Mesenteric fat pad (tissue), 1 donor: ENCODE measurements at regions not wholly inside any gene's neighbourhood (a gene's known extent, or its start where the extent isn't known, plus 50 kb on each side); places are given as distances from the start of the nearest gene placed in this dataset.
"Not testable (repeated sequence)": the region's sequence is repeated elsewhere in the genome, so short reads cannot be mapped to it uniquely, and the experiment has no call there.

Source experiments
- DNase-seq: peaks from one replicate; pipeline ENCODE4 v3.0.0-alpha.2; 2020; ENCODE audit warnings: low spot score
- donor health status: DM: yes; HTN: yes; CAD: no.

DNA sequence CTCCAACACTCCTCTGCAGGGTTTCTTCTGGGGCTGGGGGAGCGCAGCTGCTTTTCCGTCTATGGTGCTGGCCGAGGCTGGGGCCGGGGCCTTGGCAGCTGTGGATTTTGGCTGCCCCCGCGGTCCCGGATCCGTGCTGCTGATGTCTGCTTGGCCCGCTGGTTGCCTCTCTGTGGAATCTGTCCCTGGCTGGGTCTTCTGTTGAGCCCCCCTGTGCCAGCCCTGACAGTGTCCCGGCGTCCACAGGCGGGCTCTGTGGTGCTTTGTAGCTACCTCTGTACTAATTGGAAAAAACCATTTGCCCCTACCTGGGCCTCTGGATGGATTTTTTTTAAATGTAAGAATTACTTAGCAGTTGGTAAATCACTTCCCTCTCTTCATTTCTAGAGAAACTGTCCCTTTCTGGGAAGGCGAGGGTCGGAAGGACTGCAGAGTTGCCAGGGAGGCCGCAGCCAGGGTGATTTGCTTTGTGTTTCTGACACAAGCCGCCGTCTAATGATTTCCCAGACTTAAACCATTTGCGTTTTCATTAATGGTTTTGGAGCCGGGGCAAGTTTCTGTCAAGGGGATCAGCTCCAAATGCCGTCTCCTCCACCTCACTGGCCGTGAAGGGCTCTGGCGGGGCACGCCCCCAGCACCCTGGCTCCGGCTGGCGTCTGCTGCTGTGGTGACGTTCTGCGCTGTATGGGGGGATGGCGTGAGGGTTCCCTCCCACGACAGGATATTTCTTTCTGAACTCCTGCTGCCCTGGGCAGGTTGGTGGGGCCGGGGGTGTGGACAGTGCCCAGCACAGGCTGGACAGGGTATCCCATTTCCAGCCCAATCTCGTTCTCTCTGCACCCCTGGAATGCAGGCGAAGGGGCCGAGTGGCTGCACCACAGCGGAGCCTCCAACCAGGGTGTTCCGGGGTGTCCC, 201.7 kb downstream of the LAT start:
- peak; percentile 76 for DNase-seq

GRCh38 chr16:29185872-29186271, 201.0 kb downstream of the LAT start:
- peak; percentile 20 for DNase-seq

DNA sequence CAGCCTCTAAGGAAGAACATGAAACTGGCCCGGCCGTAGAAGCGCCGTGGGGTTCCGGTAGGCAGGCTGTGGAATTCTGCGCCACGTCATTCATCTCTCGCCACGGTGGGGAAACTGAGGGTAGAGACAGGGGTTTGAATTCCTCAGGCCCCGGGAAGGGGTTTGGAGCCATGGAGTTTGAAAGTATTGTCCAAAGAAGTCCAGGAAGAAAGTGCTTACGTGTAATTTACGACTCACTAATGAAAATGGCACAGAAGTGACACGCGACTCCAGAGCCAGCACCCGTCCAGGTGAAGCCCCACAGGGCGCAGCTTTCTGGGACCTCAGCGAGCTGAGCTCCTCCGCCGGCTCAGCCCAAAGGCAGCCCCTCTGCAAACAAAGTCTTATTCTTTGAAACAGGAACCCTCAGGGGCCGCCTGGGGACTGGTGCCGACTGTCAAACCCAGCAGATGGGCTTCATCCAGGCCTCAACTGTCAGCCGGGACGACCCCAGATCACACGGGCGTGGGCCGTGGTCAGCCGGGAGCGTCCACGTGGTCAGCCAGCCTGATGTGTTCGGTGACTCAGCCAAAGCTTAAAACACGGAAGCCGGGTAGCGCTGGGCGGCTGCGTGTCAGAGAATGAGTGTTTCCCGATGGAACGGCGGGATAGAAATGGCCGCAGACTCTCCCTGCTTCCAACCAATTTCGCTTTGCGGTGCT, 200.0 kb downstream of the LAT start:
- peak; percentile 90 for DNase-seq

GRCh38 chr16:29182940-29183868, 198.4 kb downstream of the LAT start:
- DNase-seq, result peak; percentile 78

- no peak for DNase-seq
These were observed 197.6 kb downstream of the LAT start for GRCh38 chr16:29182501-29182900.

DNA sequence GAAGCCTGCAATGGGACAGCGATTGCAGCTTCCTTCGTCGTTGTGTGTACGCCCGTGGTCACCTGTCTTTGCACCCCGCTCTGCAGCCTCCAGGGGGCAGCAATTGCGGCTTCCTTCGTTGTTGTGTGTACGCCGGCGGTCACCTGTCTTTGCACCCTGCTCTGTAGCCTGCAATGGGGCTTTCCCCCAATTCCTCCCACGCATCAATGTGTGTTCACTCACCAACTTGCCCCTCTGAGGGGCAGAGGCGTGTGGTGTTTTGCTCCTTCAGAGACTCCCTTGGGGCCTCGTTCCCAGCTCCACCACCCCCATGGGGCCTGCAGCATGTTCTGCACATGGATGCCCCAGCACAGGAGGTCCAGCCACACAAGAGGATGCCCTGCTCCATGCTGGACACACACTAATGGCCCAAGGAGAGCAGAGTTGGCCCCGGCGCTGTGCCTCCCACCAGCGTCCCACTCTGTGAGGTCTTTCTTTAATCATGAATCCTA, 197.1 kb downstream of the LAT start:
- not testable (repeated sequence) for DNase-seq

- DNase-seq, result not testable (repeated sequence)
These were observed 196.5 kb downstream of the LAT start for GRCh38 chr16:29181254-29181780.

DNA sequence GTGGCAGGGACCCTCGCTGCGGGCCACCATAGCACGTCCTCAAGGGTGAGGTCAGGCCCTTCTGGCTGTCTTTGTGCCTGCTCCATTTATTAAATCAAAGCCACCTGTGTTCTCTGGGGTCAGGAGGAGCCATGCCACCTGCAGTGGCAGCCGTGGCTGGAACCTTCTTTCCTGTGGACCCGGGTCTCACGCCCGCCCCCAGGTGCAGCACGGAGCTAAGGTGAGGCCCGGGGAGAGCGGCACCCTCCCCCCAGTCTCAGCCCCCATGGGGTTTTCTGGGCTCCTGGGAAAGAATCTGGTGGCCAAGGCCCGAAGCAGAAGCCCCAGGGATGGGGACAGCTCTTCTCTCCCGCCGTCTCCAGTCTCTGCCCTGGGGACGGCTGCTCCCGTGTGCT, 195.4 kb downstream of the LAT start:
- DNase-seq, result not testable (repeated sequence)

DNA sequence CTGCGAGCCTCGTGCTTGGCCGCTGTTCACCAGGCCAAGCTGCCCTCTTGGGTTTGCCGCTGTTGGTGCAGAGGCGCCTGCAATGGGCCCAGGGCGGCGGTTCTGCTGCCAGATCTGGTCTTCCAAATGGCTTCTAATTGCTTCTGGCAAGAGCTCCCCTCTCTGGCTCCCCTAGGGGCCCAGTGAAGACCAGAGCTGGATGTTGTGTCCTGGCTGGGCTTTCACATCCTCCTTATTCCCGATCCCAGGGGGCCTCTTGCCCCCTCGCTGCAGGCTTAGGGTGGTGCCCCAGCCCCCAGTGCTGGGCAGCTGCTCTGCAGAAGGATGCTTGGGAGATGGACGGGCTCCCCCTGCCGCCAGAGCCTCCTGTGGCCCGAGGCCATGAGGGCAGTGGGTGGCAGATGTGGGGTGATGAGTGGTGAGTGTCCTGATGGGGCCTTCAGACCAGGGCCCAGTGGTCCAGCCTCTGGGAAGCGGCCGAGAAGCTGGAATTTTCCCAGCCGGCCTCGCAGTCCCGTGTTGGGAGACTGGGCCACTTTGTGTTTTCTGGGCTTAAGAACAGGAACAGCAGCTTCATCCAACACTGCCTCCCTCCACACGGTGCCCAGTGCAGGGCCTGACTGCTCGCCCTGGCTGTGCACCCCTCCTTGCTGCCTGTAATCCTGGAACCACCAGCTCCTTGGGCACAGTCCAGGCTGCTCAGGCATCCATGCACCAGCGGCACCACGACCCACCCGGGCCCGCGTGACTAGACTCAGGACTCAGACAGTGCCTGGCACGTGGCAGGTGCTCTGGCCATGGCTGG, 194.8 kb downstream of the LAT start:
- DNase-seq, result not testable (repeated sequence)

DNA sequence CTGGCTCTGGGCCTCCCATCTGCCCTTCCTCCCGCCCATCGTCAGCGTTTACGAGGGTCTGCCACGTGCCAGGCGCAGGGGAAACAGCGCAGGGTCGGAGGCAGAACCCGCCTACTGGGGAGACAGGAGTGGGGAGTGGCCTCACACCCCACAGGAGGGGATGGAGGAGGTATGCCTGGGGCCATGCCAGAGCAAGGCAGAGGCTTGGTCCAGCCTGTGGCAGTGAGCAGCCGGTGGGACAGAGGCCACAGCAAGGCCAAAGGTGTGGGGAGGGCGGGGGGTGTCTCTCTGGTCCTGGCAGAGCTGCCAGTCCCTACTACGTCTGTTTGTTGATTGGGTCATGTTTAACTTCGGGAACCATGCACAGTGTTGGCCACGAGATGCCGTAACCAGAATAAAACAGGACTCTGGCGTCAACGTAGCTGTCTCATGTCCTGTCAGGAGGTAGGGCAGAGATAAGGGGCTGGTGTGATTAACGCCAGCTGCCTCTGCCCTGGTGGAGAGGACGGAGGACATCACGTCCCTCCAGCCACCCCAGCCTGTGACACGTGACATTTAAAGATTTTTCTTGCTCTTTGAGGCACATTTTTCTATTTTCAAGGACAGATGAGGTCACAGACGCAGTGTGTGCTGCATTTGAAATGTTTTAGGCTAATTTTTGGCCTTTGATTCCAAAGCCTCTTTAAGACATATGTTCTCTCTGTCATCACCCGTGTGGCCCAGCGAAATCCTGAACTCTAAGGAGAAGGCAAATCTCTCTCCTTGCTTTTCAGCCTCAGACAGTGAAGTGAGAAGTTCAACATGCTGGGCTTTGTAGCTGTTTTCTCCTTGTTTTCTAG, 193.3 kb downstream of the LAT start:
- not testable (repeated sequence) for DNase-seq

- not testable (repeated sequence) for DNase-seq
These were observed 192.5 kb downstream of the LAT start for GRCh38 chr16:29177203-29177887.

DNA sequence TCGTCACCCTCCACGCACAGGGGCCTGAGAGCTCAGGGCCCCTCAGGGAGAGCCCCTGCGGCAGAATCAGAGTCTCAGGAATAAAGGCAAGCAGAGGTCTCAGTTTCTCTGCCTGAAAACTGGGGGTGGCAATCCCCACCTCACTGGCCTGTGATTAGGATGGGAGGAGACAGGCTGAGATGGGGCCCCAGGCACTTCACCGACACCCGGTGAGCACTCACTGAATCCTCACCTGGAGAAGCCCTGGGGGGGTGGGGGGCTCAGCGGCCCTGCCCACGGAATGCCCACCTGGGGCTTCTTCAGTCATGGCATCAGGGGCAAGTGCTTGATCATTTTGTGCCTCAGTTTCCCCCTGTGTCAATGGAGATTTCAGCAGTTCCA, 192.0 kb downstream of the LAT start:
- not testable (repeated sequence) for DNase-seq

- DNase-seq, result not testable (repeated sequence)
These were observed 191.3 kb downstream of the LAT start for GRCh38 chr16:29176154-29176470.

DNA sequence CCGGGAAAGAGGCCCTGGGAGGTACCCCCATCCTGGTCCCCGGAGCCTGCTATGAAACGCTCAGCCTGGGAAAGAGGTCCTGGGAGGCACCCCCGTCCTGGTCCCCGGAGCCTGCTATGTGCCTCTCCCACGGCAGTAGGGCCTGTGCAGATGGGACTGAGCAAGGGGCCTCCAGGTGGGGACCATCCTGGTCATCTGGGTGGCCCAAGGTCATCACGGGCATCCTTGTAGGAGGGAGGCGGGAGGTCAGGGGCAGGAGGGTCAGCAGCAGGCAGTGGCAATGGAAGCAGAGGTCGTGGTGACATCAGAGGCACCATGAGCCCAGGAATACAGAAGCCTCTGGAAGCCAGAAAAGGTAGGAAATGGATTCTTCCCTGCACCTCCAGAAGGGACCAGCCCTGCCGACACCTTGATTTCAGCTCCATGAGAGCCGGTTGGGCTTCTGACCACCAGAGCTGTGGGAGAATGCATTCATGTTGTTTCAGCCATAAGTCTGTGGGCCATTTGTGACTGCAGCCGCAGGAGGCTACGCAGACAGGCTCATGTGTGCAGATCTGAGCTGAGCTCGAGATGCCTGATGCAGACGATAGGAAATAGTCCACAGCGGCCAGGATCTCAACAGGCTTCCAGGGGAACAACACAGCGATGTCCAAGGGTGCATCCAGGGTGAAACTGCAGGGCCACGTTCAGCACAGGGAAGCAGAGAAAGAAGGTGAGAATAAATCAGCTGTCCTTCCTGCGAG, 190.7 kb downstream of the LAT start:
- DNase-seq, result not testable (repeated sequence)

DNA sequence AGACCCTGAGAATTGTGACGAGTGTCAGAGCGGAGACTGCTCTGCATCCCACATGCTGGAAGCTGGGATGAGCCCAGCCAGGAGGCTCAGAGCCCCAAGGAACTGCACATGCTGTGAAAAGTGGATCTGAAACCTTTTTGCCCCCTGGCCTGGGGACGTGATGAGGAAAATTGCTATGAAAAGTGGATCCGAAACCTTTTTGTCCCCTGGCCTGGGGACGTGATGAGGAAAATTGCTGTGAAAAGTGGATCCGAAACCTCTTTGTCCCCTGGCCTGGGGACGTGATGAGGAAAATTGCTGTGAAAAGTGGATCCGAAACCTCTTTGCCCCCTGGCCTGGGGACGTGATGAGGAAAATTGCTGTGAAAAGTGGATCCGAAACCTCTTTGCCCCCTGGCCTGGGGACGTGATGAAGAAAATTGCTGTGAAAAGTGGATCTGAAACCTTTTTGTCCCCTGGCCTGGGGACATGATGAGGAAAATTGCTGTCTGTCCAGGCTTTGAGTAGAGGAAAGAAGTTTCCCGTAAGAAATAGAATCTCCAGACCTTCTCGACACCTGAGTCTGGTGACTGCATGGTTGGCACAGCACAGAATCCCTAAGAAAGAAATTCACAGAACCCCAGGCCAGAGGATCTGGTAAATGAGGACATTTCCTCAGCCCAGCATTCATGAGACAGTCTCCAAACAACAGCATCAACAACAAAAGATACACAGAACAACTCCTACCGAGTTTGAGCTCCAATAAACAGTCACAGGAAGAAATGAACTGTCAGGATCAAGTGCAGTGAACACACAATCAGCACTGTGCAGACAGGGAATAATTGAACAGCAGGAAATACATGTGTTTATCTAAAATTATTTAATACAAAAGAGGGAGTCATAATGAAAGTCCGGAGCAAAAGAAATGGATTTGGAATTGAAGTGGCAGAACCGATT, 188.8 kb downstream of the LAT start:
- not testable (repeated sequence) for DNase-seq

GRCh38 chr16:29172098-29172724, 187.4 kb downstream of the LAT start:
- not testable (repeated sequence) for DNase-seq
